ENCODE measurements at regions not wholly inside any gene's neighbourhood (a gene's known extent, or its start where the extent isn't known, plus 50 kb on each side); places are given as distances from the start of the nearest gene placed in this dataset.

DNA sequence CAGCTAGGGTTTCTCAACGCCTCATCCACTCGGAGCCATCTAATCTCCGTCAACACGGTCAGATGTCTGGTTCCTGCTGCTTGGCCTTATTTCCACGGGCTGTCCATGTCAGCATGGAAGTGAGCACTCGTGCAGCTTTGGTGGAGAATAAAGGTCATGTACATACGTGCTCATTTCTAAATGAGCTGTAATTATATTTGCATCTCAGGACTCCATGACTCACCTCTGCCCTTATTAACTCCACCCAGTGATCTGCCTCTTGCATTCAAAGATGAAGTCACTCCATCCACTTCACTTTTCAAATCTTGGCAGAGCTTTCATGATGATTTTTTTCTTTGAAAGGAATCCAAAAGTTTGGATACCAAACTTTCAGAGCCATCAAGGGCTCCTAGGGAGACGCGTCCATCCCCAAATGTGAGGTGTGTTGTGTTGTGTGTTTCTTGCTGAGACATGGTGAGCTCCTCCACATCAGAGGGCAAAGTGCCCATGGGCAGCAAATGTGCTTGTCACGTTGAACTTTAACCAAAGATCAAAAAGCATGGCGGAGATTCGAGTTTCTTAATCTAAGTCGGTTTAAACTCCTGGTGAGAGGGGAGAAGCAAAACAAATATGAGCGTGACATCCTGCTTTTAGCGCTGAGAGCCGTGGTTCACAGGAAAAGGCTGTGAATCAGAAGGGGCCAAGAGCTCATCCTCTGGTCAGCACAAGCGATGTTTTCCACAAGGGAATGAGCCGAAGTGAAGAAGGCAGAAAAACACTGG, 68.6 kb upstream of the ERRFI1 start:
- no peak overlapping the region for H3K27ac ChIP-seq
- DNase-seq (ENCODE audit: low spot score): no peak
- TF ChIP-seq, protein P1, sequence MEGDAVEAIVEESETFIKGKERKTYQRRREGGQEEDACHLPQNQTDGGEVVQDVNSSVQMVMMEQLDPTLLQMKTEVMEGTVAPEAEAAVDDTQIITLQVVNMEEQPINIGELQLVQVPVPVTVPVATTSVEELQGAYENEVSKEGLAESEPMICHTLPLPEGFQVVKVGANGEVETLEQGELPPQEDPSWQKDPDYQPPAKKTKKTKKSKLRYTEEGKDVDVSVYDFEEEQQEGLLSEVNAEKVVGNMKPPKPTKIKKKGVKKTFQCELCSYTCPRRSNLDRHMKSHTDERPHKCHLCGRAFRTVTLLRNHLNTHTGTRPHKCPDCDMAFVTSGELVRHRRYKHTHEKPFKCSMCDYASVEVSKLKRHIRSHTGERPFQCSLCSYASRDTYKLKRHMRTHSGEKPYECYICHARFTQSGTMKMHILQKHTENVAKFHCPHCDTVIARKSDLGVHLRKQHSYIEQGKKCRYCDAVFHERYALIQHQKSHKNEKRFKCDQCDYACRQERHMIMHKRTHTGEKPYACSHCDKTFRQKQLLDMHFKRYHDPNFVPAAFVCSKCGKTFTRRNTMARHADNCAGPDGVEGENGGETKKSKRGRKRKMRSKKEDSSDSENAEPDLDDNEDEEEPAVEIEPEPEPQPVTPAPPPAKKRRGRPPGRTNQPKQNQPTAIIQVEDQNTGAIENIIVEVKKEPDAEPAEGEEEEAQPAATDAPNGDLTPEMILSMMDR (IDR thresholded peaks at IDR 0.05): no peak
- H3K36me3 ChIP-seq: no peaks in the 10 kb centered on the region
- H3K27me3 ChIP-seq: no peaks in the 10 kb centered on the region
- H3K4me3 ChIP-seq: no peak overlapping the region
- H3K9me3 ChIP-seq: no peaks in the 10 kb centered on the region
- peaks cover 0 to 21% of the 10 kb centered on the region in 2 donors for H3K4me1 ChIP-seq

DNA sequence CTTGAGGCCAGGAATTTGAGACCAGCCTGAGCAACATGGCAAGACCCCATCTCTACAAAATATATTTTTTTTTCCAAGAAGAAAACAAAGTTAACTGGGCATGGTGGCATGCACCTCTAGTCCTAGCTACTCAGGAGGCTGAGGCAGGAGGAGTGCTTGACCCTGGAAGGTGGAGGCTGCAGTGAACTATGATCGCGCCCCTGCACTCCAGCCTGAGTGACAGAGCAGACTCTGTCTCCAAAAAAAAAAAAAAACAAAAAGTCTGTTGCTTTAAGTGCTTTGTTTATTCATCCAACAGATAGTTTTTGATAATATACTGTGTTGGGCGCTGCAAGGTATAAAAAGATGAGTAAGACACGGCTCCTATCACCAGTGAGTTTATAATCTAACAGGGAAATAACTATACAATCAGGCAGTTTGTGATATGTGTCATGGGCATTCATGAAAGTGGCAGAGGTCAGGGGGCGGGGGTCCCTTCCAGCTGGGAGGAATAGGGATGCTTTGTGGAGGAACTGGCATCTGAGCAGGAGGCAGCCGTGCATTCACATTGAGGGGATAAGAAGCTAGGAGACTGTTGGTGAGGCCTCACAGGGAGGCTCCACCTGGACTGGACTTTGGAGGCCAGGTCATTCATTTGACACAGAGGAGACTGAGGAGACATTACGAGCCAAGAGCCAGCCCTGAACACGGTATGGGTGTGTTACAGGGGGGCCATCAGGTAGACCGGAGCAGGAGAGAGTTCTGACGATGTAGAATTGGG, 67.3 kb upstream of the ERRFI1 start:
- TF ChIP-seq, protein P1 (IDR thresholded peaks at IDR 0.05): no peak
- Histone ChIP-seq H3K36me3 (no peaks in the 10 kb centered on the region), H3K4me1 (peaks cover 0 to 21% of the 10 kb centered on the region in 2 donors), H3K9me3 (no peaks in the 10 kb centered on the region), H3K27me3 (no peaks in the 10 kb centered on the region), H3K27ac (no peak overlapping the region), H3K4me3 (no peak overlapping the region)
- no peak for DNase-seq (ENCODE audit: low spot score)

- Histone ChIP-seq H3K9me3 (no peaks in the 10 kb centered on the region), H3K4me1 (peaks cover 0 to 18% of the 10 kb centered on the region in 2 donors), H3K27ac (no peak overlapping the region), H3K4me3 (no peak overlapping the region), H3K36me3 (no peaks in the 10 kb centered on the region), H3K27me3 (no peaks in the 10 kb centered on the region)
- TF ChIP-seq, protein P1 (IDR thresholded peaks at IDR 0.05): no peak
- DNase-seq (ENCODE audit: low spot score): no peak
Observed at GRCh38 chr1:8092657-8093056, 66.5 kb upstream of the ERRFI1 start.

DNA sequence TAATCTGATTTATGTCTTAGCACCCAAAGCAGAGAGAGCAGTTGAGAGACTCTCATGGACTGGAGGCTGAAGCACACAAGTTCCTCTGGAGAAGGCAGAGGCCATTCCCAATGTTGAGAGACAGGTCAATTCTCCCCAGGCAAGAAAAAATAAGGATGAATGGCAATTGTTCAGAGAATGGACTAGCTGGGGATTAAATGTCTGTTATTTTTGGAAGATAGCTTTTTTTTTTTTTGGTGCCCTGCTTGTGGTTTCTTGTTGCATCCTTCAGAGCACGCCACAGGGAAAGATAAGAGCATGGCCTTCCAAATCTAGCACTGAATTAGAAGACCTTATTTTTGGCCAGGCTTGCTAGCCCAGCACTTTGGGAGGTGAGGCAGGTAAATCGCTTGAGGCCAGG, 65.6 kb upstream of the ERRFI1 start:
- Histone ChIP-seq H3K36me3 (no peaks in the 10 kb centered on the region), H3K27ac (no peak overlapping the region), H3K27me3 (no peaks in the 10 kb centered on the region), H3K4me3 (no peak overlapping the region), H3K4me1 (peaks cover 0 to 8% of the 10 kb centered on the region in 2 donors), H3K9me3 (no peaks in the 10 kb centered on the region)
- no peak for DNase-seq (ENCODE audit: low spot score)
- TF ChIP-seq, protein P1 (IDR thresholded peaks at IDR 0.05): no peak

DNA sequence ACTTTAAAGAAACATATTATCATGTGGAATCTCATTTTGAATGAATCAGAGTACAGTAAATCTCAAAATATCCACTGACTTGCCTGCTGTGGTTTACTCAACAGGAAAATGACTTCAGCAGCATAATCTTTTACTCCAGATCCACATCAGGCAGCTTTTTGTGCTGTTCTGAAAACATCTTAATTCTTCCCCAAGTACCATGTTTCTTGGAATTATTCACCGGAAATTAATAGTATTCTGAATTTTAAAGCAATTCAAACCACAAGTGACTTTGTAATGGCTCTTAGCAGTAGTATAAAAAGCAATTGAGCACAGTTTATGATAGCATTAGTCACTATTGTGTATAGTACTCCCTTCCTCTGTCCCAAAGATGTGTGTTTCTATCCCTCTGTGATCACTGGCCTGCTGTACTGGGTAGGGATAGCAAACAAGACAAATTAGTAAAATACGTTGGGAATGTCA, 64.2 kb upstream of the ERRFI1 start:
- H3K36me3 ChIP-seq: no peaks in the 10 kb centered on the region
- no peak overlapping the region for H3K4me3 ChIP-seq
- H3K27ac ChIP-seq: peak overlapping the region in 1 of 2 donors; percentile 43
- H3K9me3 ChIP-seq: no peaks in the 10 kb centered on the region
- H3K4me1 ChIP-seq: no peaks in the 10 kb centered on the region
- TF ChIP-seq, protein P1 (IDR thresholded peaks at IDR 0.05): no peak
- H3K27me3 ChIP-seq: no peaks in the 10 kb centered on the region
- no peak for DNase-seq (ENCODE audit: low spot score)

Data from right atrium auricular region (tissue), 2 donors.